NCI-H510A treated with DMSO at 0.1 percent for 48 hours (cell line): ENCODE measurements at regions not wholly inside any gene's neighbourhood (a gene's known extent, or its start where the extent isn't known, plus 50 kb on each side); places are given as distances from the start of the nearest gene placed in this dataset.

Source experiments
- DNase-seq: peaks from one replicate; lab custom pipeline; 2025; lab: John Stamatoyannopoulos, UW

- no peak for DNase-seq
Observed at GRCh38 chr13:76750126-76750525, 136.1 kb downstream of the KCTD12 start.

GRCh38 chr13:76745261-76746200 is 140.7 kb downstream of the KCTD12 start:
- no peak for DNase-seq

GRCh38 chr13:76741624-76742023 is 144.6 kb downstream of the KCTD12 start:
- no peak for DNase-seq

GRCh38 chr13:76741046-76741445 is 145.2 kb downstream of the KCTD12 start:
- DNase-seq: no peak

- no peak for DNase-seq
Observed at GRCh38 chr13:76738616-76739015, 147.6 kb downstream of the KCTD12 start.

- DNase-seq: no peak
Observed at GRCh38 chr13:76737526-76737925, 148.7 kb downstream of the KCTD12 start.

GRCh38 chr13:76735641-76736040 is 150.6 kb downstream of the KCTD12 start:
- DNase-seq: no peak

- DNase-seq: no peak
Observed at GRCh38 chr13:76733671-76734070, 152.5 kb downstream of the KCTD12 start.

GRCh38 chr13:76732367-76732766 is 153.8 kb downstream of the KCTD12 start:
- DNase-seq: no peak

- no peak for DNase-seq
Observed at GRCh38 chr13:76730220-76730619, 156.0 kb downstream of the KCTD12 start.

GRCh38 chr13:76729691-76730090 is 156.5 kb downstream of the KCTD12 start:
- no peak for DNase-seq

- DNase-seq: no peak
Observed at GRCh38 chr13:76725896-76726295, 160.3 kb downstream of the KCTD12 start.

GRCh38 chr13:76725211-76725610 is 161.0 kb downstream of the KCTD12 start:
- DNase-seq: no peak

- no peak for DNase-seq
Observed at GRCh38 chr13:76724421-76724820, 161.8 kb downstream of the KCTD12 start.

GRCh38 chr13:76723551-76724232 is 162.5 kb downstream of the KCTD12 start:
- DNase-seq: no peak

GRCh38 chr13:76722782-76723181 is 163.4 kb downstream of the KCTD12 start:
- no peak for DNase-seq

GRCh38 chr13:76720821-76721220 is 165.4 kb downstream of the KCTD12 start:
- no peak for DNase-seq

- no peak for DNase-seq
Observed at GRCh38 chr13:76720416-76720815, 165.8 kb downstream of the KCTD12 start.

- DNase-seq: no peak
Observed at GRCh38 chr13:76719955-76720354, 166.2 kb downstream of the KCTD12 start.

- DNase-seq: no peak
Observed at GRCh38 chr13:76717092-76717491, 169.1 kb downstream of the KCTD12 start.

- no peak for DNase-seq
Observed at GRCh38 chr13:76715621-76716020, 170.6 kb downstream of the KCTD12 start.

GRCh38 chr13:76715075-76715474 is 171.1 kb downstream of the KCTD12 start:
- no peak for DNase-seq

- no peak for DNase-seq
Observed at GRCh38 chr13:76713280-76713679, 172.9 kb downstream of the KCTD12 start.
